GM21717 (cell line): ENCODE measurements at regions not wholly inside any gene's neighbourhood (a gene's known extent, or its start where the extent isn't known, plus 50 kb on each side); places are given as distances from the start of the nearest gene placed in this dataset.
"Not testable (repeated sequence)": the region's sequence is repeated elsewhere in the genome, so short reads cannot be mapped to it uniquely, and the experiment has no call there.

ENCODE experiments used
- ATAC-seq: cut with Tn5 transposase; IDR thresholded peaks from one replicate; pipeline ENCODE4 v1.9.1; 2021; ENCODE audit warnings: mild to moderate bottlenecking, moderate library complexity; ENCODE audit not compliant: unreplicated experiment

- not testable (repeated sequence) for ATAC-seq
Observed at GRCh38 chr5:58161889-58162288, 298.0 kb downstream of the PLK2 start.

GRCh38 chr5:58156973-58157701 lies 302.7 kb downstream of the PLK2 start:
- peak; percentile 72 for ATAC-seq

- ATAC-seq = no peak
Observed at GRCh38 chr5:58156361-58156760, 303.5 kb downstream of the PLK2 start.

- no peak for ATAC-seq
Observed at GRCh38 chr5:58153255-58153654, 306.6 kb downstream of the PLK2 start.

- ATAC-seq = no peak
Observed at GRCh38 chr5:58151414-58151813, 308.5 kb downstream of the PLK2 start.

GRCh38 chr5:58150926-58151325 lies 309.0 kb downstream of the PLK2 start:
- ATAC-seq = no peak

- ATAC-seq = no peak
Observed at GRCh38 chr5:58149746-58150145, 310.1 kb downstream of the PLK2 start.

- no peak for ATAC-seq
Observed at GRCh38 chr5:58149345-58149744, 310.5 kb downstream of the PLK2 start.

- no peak for ATAC-seq
Observed at GRCh38 chr5:58148254-58148775, 311.6 kb downstream of the PLK2 start.

GRCh38 chr5:58145397-58145934 lies 314.4 kb downstream of the PLK2 start:
- no peak for ATAC-seq

GRCh38 chr5:58143727-58144126 lies 316.2 kb downstream of the PLK2 start:
- ATAC-seq = no peak

GRCh38 chr5:58143181-58143580 lies 316.7 kb downstream of the PLK2 start:
- no peak for ATAC-seq

- no peak for ATAC-seq
Observed at GRCh38 chr5:58138791-58139190, 321.1 kb downstream of the PLK2 start.

GRCh38 chr5:58136406-58136805 lies 323.5 kb downstream of the PLK2 start:
- no peak for ATAC-seq

- no peak for ATAC-seq
Observed at GRCh38 chr5:58135571-58136335, 324.1 kb downstream of the PLK2 start.

GRCh38 chr5:58133631-58134296 lies 326.1 kb downstream of the PLK2 start:
- ATAC-seq = no peak

- ATAC-seq = no peak
Observed at GRCh38 chr5:58133216-58133615, 326.7 kb downstream of the PLK2 start.

- no peak for ATAC-seq
Observed at GRCh38 chr5:58127255-58128220, 332.3 kb downstream of the PLK2 start.

- ATAC-seq = no peak
Observed at GRCh38 chr5:58123501-58123900, 336.4 kb downstream of the PLK2 start.

GRCh38 chr5:58122848-58123392 lies 337.0 kb downstream of the PLK2 start:
- ATAC-seq = no peak
